ENCODE measurements at regions not wholly inside any gene's neighbourhood (a gene's known extent, or its start where the extent isn't known, plus 50 kb on each side); places are given as distances from the start of the nearest gene placed in this dataset.
"Not testable (repeated sequence)": the region's sequence is repeated elsewhere in the genome, so short reads cannot be mapped to it uniquely, and the experiment has no call there.

- no peak for DNase-seq (ENCODE audit: low read depth)
Measured at GRCh38 chr7:110486549-110486948, 604.4 kb upstream of the LRRN3 start.

GRCh38 chr7:110502888-110503465 lies 588.0 kb upstream of the LRRN3 start:
- DNase-seq (ENCODE audit: low read depth): no peak

GRCh38 chr7:110507369-110507768 lies 583.6 kb upstream of the LRRN3 start:
- DNase-seq (ENCODE audit: low read depth): no peak

- no peak for DNase-seq (ENCODE audit: low read depth)
Measured at GRCh38 chr7:110507832-110508231, 583.1 kb upstream of the LRRN3 start.

- not testable (repeated sequence) for DNase-seq (ENCODE audit: low read depth)
Measured at GRCh38 chr7:110514975-110515551, 575.9 kb upstream of the LRRN3 start.

GRCh38 chr7:110519851-110520250 lies 571.1 kb upstream of the LRRN3 start:
- no peak for DNase-seq (ENCODE audit: low read depth)

- DNase-seq (ENCODE audit: low read depth): no peak
Measured at GRCh38 chr7:110521357-110521911, 569.5 kb upstream of the LRRN3 start.

- DNase-seq (ENCODE audit: low read depth): no peak
Measured at GRCh38 chr7:110522061-110522760, 568.7 kb upstream of the LRRN3 start.

- no peak for DNase-seq (ENCODE audit: low read depth)
Measured at GRCh38 chr7:110522761-110523200, 568.1 kb upstream of the LRRN3 start.

GRCh38 chr7:110529175-110529574 lies 561.8 kb upstream of the LRRN3 start:
- no peak for DNase-seq (ENCODE audit: low read depth)

- no peak for DNase-seq (ENCODE audit: low read depth)
Measured at GRCh38 chr7:110531186-110531585, 559.7 kb upstream of the LRRN3 start.

GRCh38 chr7:110534241-110534931 lies 556.5 kb upstream of the LRRN3 start:
- DNase-seq (ENCODE audit: low read depth): no peak

GRCh38 chr7:110539216-110539615 lies 551.7 kb upstream of the LRRN3 start:
- DNase-seq (ENCODE audit: low read depth): no peak

- DNase-seq (ENCODE audit: low read depth): no peak
Measured at GRCh38 chr7:110541962-110542361, 549.0 kb upstream of the LRRN3 start.

- no peak for DNase-seq (ENCODE audit: low read depth)
Measured at GRCh38 chr7:110544194-110544593, 546.7 kb upstream of the LRRN3 start.

- no peak for DNase-seq (ENCODE audit: low read depth)
Measured at GRCh38 chr7:110548372-110548771, 542.6 kb upstream of the LRRN3 start.

- DNase-seq (ENCODE audit: low read depth): no peak
Measured at GRCh38 chr7:110557136-110557535, 533.8 kb upstream of the LRRN3 start.

- DNase-seq (ENCODE audit: low read depth): not testable (repeated sequence)
Measured at GRCh38 chr7:110563286-110563685, 527.6 kb upstream of the LRRN3 start.

- no peak for DNase-seq (ENCODE audit: low read depth)
Measured at GRCh38 chr7:110564246-110564645, 526.7 kb upstream of the LRRN3 start.

GRCh38 chr7:110568388-110568787 lies 522.5 kb upstream of the LRRN3 start:
- DNase-seq (ENCODE audit: low read depth): no peak

- DNase-seq (ENCODE audit: low read depth): no peak
Measured at GRCh38 chr7:110568932-110569331, 522.0 kb upstream of the LRRN3 start.

- DNase-seq (ENCODE audit: low read depth): no peak
Measured at GRCh38 chr7:110569486-110570205, 521.3 kb upstream of the LRRN3 start.
